ENCODE measurements at regions not wholly inside any gene's neighbourhood (a gene's known extent, or its start where the extent isn't known, plus 50 kb on each side); places are given as distances from the start of the nearest gene placed in this dataset.

DNA sequence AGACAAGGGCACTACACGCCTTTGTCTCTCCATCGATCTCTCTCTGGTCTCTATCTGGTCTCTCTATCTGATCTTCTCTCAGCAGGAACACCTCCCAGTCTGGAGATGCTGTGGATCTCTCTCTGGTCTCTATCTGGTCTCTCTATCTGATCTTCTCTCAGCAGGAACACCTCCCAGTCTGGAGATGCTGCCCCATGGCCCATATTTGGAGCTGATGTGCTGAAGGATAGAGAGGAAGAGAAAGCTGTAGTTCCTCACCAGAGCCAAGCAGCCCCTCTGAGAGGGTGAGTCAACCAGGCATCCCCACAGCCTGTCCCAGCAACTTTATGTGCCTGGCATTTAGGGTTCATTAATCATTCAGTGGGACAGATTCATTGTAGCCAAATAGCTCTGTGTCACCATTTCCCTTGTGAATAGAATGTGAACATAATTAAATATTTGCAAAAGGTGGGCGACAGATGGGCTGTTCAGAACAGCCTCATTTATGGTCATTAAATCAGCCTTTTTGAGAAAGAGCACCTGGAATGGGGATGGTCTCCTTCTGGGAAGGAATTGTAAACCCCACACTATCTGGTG lies 189.3 kb upstream of the MAST4 start:
- TF ChIP-seq CTCF (IDR thresholded peaks at IDR 0.05; ENCODE audit: insufficient read depth, low read depth, low read length, missing control alignments), result no peak
- DNase-seq (ENCODE audit: low read depth), result no peak
- H3K4me3 ChIP-seq (ENCODE audit: low read depth, low read length), result no peak overlapping the region

DNA sequence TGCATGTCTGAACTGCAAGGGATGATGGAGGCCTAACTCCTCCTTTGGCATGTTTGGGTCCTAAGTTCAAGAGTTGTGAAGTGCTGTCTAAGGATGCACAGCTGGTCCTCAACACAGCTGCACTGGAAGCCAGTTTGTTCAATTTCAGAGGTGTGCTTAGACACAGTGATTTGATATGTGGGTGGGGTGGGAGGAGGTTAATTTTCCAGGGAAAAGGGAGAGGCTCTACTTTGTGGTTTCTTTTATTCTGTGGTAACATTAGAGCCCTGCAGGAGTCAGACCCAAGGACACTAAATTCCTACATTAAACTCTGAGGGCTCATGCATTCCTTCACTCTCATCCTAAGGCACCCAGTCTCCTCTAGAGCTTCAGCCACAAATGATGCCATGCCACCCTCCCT lies 188.4 kb upstream of the MAST4 start:
- DNase-seq (ENCODE audit: low read depth), result no peak
- H3K4me3 ChIP-seq (ENCODE audit: low read depth, low read length), result no peak overlapping the region
- no peak for TF ChIP-seq CTCF (IDR thresholded peaks at IDR 0.05; ENCODE audit: insufficient read depth, low read depth, low read length, missing control alignments)

DNA sequence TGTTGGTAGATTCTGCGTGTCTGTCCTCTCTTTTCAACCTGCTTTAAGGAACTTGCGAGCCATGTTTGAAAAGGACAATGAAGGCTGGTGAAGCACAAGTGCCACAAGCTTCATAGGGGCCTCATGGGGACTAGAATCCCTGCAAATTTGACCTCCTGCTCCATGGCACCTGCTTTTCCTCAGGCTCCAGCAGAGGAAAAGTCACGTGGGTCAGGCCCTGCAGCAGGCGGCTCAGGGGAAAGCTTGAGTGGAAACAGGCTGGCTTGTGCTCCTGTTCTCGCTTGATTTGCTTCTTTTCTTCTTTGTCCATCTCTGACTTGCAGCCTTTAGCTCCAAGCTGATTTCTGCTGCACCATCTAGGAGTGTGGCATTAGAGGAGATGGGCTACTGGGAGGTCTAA lies 187.6 kb upstream of the MAST4 start:
- no peak overlapping the region for H3K4me3 ChIP-seq (ENCODE audit: low read depth, low read length)
- no peak for DNase-seq (ENCODE audit: low read depth)
- no peak for TF ChIP-seq CTCF (IDR thresholded peaks at IDR 0.05; ENCODE audit: insufficient read depth, low read depth, low read length, missing control alignments)

DNA sequence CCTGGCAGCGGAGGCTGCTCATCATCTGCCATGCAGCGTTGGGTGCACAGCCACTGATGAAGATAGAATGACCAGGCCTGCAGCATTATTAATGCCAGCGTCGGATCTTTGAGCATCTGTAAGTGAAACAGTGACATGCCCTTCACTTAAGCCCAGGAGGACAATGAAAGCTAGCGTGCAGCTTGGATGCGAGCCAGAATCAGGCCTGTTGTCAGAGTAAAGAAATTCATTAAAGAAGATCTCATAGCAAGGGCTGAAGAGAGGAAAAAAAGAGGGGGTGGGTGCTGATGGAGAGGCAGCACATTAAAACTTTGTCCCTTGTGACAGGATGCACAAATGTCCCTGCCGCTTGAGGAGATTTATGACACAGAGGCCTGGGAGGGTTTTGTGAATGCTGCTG lies 186.1 kb upstream of the MAST4 start:
- no peak for DNase-seq (ENCODE audit: low read depth)
- no peak for TF ChIP-seq CTCF (IDR thresholded peaks at IDR 0.05; ENCODE audit: insufficient read depth, low read depth, low read length, missing control alignments)
- H3K4me3 ChIP-seq (ENCODE audit: low read depth, low read length), result no peak overlapping the region

DNA sequence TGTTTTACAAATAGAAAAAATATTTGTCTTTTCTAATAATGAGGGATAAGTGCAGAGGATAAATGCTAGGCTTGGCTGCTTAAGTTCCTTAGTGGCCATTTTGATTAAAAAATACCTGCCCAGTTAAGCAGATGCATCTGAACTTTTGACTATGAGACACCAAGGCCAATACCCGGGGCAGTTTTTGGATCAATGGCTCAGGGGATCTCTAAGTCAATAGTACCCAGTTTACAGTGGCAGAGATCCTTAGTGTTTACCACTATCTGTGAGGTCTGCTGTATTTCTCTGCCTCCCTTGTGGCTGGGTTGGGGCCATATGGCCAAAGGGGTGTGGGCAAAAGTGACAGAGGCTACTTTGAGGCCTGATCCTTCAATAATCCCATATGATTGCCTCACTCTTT lies 184.5 kb upstream of the MAST4 start:
- H3K4me3 ChIP-seq (ENCODE audit: low read depth, low read length), result no peak overlapping the region
- TF ChIP-seq CTCF (IDR thresholded peaks at IDR 0.05; ENCODE audit: insufficient read depth, low read depth, low read length, missing control alignments), result no peak
- DNase-seq (ENCODE audit: low read depth), result no peak

GRCh38 chr5:66413931-66414330 lies 182.3 kb upstream of the MAST4 start:
- no peak for DNase-seq (ENCODE audit: low read depth)
- no peak overlapping the region for H3K4me3 ChIP-seq (ENCODE audit: low read depth, low read length)
- TF ChIP-seq CTCF (IDR thresholded peaks at IDR 0.05; ENCODE audit: insufficient read depth, low read depth, low read length, missing control alignments), result no peak

- TF ChIP-seq CTCF (IDR thresholded peaks at IDR 0.05; ENCODE audit: insufficient read depth, low read depth, low read length, missing control alignments), result no peak
- no peak for DNase-seq (ENCODE audit: low read depth)
- no peak overlapping the region for H3K4me3 ChIP-seq (ENCODE audit: low read depth, low read length)
These were observed 181.0 kb upstream of the MAST4 start for GRCh38 chr5:66415208-66415607.
